Right atrium auricular region (tissue), 2 donors: ENCODE measurements at regions not wholly inside any gene's neighbourhood (a gene's known extent, or its start where the extent isn't known, plus 50 kb on each side); places are given as distances from the start of the nearest gene placed in this dataset.

ENCODE experiments used
- DNase-seq: peaks from one replicate; pipeline ENCODE4 v3.0.0-alpha.2; 2019; ENCODE audit warnings: low spot score
- H3K27ac ChIP-seq, 2 donors: fragments of 200-600 bp; sonication (generic); 1 replicate in 1 of 2; 2 replicates in 1 of 2; pipeline ENCODE4 v1.5.1; 2016 to 2019
- H3K27me3 ChIP-seq, 2 donors: fragments of 200-600 bp; sonication (generic); one replicate each; pipeline versions ENCODE4 v1.5.1 to v1.6.0; 2017 to 2019
- H3K36me3 ChIP-seq: fragments of 200-600 bp; sonication (generic); one replicate; pipeline ENCODE4 v1.5.1; 2016
- H3K4me1 ChIP-seq, 2 donors: fragments of 200-600 bp; sonication (generic); one replicate each; pipeline versions ENCODE4 v1.5.1 to v1.6.0; 2017 to 2019
- H3K4me3 ChIP-seq, 2 donors: fragments of 200-600 bp; sonication (generic); 1 replicate in 1 of 2; 2 replicates in 1 of 2; pipeline ENCODE4 v1.5.1; 2017 to 2019; ENCODE audit warnings: mild to moderate bottlenecking in 1 of 2, moderate library complexity in 1 of 2
- H3K9me3 ChIP-seq, 2 donors: fragments of 200-600 bp; sonication (generic); one replicate each; pipeline ENCODE4 v1.5.1; 2019
- TF ChIP-seq, protein P1 (sequence below), 2 donors: fragments of 200-600 bp; sonication (generic); IDR thresholded peaks; one replicate each; pipeline ENCODE4 v1.5.1; 2019; ENCODE audit warnings: antibody characterized with exemption in 2 of 2

DNA sequence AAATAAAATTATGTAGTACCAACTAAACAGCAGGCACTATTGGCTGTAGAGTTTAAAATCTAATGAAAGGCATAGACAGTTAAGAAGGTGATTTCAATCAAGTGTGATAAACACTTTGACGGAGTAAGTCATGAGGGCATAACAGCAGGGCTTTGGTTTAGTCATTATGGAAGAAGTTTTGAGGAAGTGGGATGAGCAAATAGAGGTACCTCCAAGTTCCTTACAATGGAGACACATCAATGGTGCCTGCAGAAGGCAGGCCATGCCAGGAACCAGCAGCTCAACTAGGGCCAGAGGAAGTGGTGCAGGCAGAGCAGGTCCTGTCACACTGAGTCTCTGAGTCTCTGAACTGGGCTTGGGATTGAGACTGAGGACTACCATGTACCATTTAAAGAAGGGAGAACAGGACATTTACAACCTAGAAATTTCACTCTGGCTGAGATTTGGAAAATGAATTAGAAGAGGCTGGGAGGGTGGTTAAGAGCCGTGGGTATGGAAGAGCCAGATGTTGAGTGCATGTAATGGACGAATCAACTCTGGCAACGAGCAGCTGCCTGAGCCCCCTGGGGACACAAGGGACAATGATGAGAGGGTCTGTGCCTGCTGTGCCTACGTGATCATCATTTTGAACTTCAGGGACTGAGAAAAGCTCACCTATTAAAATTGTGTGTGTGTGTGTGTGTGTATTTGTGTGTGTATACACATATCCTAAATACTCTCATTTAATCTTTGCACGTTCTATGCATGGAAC, 208.7 kb upstream of the POM121L12 start:
- no peak overlapping the region for H3K4me3 ChIP-seq
- TF ChIP-seq, protein P1, sequence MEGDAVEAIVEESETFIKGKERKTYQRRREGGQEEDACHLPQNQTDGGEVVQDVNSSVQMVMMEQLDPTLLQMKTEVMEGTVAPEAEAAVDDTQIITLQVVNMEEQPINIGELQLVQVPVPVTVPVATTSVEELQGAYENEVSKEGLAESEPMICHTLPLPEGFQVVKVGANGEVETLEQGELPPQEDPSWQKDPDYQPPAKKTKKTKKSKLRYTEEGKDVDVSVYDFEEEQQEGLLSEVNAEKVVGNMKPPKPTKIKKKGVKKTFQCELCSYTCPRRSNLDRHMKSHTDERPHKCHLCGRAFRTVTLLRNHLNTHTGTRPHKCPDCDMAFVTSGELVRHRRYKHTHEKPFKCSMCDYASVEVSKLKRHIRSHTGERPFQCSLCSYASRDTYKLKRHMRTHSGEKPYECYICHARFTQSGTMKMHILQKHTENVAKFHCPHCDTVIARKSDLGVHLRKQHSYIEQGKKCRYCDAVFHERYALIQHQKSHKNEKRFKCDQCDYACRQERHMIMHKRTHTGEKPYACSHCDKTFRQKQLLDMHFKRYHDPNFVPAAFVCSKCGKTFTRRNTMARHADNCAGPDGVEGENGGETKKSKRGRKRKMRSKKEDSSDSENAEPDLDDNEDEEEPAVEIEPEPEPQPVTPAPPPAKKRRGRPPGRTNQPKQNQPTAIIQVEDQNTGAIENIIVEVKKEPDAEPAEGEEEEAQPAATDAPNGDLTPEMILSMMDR (IDR thresholded peaks at IDR 0.05): no peak
- peaks cover 0 to 14% of the 10 kb centered on the region in 2 donors for H3K9me3 ChIP-seq
- no peak for DNase-seq
- H3K27ac ChIP-seq: no peak overlapping the region
- H3K4me1 ChIP-seq: no peaks in the 10 kb centered on the region
- H3K27me3 ChIP-seq: no peaks in the 10 kb centered on the region
- no peaks in the 10 kb centered on the region for H3K36me3 ChIP-seq

DNA sequence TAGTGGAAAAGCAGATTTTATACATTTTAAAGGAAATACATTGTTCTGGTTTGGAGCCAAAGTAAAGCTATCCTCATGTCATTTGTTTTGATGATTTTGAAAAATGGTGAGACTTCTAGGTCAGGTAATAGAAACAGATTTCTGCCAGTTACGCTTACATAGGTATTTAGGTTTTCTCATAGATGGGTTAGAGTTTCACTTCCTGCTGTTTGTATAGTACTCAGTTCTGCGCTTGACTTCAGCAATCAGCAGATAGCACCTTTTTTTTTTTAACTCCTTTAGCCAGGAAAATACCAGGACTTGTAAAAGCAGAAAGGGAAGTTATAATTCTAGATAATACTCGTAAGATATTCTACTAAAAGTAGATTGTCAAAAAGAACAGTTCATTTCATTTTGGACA, 209.8 kb upstream of the POM121L12 start:
- no peak overlapping the region for H3K4me3 ChIP-seq
- H3K36me3 ChIP-seq: no peaks in the 10 kb centered on the region
- no peak for DNase-seq
- H3K27me3 ChIP-seq: no peaks in the 10 kb centered on the region
- peaks cover 0 to 25% of the 10 kb centered on the region in 2 donors for H3K9me3 ChIP-seq
- H3K27ac ChIP-seq: no peak overlapping the region
- H3K4me1 ChIP-seq: no peaks in the 10 kb centered on the region
- TF ChIP-seq, protein P1 (IDR thresholded peaks at IDR 0.05): no peak

DNA sequence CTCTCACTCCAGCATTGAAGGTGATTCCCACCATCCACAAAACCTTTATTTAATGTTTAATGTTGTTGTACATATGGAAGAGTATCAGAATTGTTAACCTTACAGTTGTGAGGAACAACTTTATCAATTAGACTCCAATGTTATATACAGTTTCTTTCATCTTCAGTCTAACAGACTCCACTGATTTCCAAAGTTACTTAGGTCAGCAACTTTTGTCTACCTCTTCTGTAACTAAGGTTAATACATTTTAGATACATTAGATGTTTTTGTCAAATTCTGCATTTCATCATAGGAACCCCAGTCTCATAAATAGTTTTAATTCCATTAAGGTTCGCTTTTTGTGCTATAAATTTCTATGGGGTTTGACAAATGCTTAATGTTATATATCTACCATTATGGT, 223.9 kb upstream of the POM121L12 start:
- TF ChIP-seq, protein P1 (IDR thresholded peaks at IDR 0.05): no peak
- no peak for DNase-seq
- H3K9me3 ChIP-seq: peaks cover 4% of the 10 kb centered on the region in 2 donors
- no peak overlapping the region for H3K4me3 ChIP-seq
- no peak overlapping the region for H3K27ac ChIP-seq
- H3K4me1 ChIP-seq: no peaks in the 10 kb centered on the region
- H3K27me3 ChIP-seq: no peaks in the 10 kb centered on the region
- no peaks in the 10 kb centered on the region for H3K36me3 ChIP-seq

DNA sequence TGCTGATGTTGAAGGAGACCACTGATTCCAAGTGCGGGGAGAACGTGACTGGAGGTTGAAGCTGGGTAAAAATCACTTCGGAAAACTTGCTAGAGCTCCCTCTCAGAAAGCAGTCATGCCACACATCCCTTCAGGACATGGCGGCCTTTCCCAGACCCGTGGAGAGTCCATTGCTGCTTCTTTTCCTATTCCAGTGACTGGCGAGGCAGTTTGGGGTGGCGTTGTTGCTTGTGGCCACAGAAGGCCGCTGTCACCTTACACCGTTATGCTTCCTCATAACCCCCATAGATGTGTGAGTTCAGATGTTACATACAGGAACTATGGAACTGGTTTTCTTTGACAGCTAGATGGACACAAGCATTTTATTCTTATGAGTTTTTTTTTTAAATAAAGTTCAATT, 235.6 kb upstream of the POM121L12 start:
- no peak overlapping the region for H3K27ac ChIP-seq
- H3K4me3 ChIP-seq: no peak overlapping the region
- no peak for DNase-seq
- H3K4me1 ChIP-seq: no peaks in the 10 kb centered on the region
- no peaks in the 10 kb centered on the region for H3K27me3 ChIP-seq
- TF ChIP-seq, protein P1 (IDR thresholded peaks at IDR 0.05): no peak
- no peaks in the 10 kb centered on the region for H3K36me3 ChIP-seq
- H3K9me3 ChIP-seq: no peaks in the 10 kb centered on the region

DNA sequence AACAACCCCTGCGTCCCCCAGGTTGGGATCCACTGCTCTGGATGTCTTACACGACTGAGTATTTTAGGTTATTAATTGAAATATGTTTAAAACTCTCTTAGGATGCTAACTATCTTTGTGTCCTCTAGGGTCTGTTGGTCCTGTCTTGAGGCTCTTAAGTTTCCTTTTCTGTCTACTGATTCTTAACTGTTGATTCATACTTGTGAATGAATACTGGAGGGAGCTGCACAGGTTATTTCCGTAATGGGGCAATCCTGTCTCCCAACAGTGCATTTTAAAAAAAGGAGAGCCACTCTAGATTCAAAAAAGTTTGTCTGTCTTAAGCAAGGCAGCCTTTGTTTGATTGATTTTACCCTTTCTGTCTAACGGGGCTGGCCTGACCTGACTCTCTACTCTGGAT, 237.6 kb upstream of the POM121L12 start:
- H3K36me3 ChIP-seq: no peaks in the 10 kb centered on the region
- no peaks in the 10 kb centered on the region for H3K9me3 ChIP-seq
- H3K27ac ChIP-seq: no peak overlapping the region
- H3K4me3 ChIP-seq: no peak overlapping the region
- TF ChIP-seq, protein P1 (IDR thresholded peaks at IDR 0.05): no peak
- DNase-seq: no peak
- no peaks in the 10 kb centered on the region for H3K4me1 ChIP-seq
- no peaks in the 10 kb centered on the region for H3K27me3 ChIP-seq

DNA sequence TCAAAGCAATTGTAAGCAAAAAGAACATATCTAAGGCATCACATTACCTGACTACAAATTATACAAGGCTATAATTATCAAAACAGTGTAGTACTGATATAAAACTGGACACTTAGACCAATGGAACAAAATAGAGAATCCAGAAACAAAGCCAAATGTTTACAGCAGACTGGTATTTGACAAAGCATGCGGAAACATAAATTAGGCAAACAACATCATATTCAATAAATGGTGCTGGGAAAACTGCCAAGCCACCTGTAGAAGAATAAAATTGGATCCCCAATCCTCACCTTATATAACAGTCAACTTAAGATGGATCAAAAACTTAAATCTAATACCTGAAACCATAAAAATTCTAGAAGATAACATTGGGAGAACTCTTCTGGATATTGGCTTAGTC, 240.8 kb upstream of the POM121L12 start:
- TF ChIP-seq, protein P1 (IDR thresholded peaks at IDR 0.05): no peak
- Histone ChIP-seq H3K36me3 (no peaks in the 10 kb centered on the region), H3K9me3 (no peaks in the 10 kb centered on the region), H3K4me1 (no peaks in the 10 kb centered on the region), H3K4me3 (no peak overlapping the region), H3K27ac (no peak overlapping the region), H3K27me3 (no peaks in the 10 kb centered on the region)
- DNase-seq: no peak
